Activated CD4-positive, alpha-beta T cell treated with anti-CD3 and anti-CD28 coated beads, Interleukin-2, amount 50 U/mL, for 24 hours (primary cell): ENCODE measurements at regions not wholly inside any gene's neighbourhood (a gene's known extent, or its start where the extent isn't known, plus 50 kb on each side); places are given as distances from the start of the nearest gene placed in this dataset.

Source experiments
- DNase-seq, 2 donors: peaks; one replicate each; pipeline ENCODE4 v3.0.0-alpha.2; 2020; ENCODE audit warnings: low read depth in 1 of 2, low spot score in 1 of 2

DNA sequence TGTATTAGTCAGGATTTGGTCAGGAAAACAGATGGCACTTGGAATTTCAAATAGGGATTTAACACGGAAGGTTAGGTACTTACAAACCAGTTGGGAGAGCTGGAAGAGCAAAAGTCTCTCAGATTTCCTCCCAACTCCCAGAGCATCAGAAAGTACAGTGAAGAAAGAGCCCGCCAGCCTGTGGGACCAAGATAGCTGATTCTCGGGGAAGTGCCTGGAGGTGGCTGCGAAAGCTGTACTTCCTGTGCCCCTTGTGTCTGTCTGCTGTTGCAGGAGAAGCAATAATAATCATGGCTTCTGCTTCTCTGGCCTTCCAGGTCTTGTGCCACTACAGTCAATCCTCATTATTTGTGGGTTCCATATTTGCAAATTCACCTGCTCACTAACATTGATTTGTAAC is 221.0 kb upstream of the BCOR start:
- no peak for DNase-seq

DNA sequence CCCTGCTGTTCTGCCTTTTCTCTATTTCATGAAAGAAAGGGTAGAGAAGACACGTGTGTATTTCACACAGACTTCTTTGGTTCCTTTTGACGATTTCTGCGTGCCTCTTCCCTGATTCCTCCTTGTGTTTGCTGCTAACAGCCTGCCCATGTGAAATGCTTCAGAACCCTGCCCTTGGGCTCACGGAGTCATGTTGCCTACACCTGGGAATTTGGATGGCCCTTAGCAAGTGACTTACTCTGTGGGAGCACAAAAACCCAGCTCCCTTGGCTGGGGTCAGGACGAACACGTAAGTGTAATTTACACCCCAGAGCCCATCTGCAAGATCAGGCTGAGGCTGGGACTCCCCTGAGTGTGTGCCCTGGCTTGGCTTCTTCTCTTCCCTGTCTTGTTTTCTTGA is 220.3 kb upstream of the BCOR start:
- DNase-seq, result no peak

DNA sequence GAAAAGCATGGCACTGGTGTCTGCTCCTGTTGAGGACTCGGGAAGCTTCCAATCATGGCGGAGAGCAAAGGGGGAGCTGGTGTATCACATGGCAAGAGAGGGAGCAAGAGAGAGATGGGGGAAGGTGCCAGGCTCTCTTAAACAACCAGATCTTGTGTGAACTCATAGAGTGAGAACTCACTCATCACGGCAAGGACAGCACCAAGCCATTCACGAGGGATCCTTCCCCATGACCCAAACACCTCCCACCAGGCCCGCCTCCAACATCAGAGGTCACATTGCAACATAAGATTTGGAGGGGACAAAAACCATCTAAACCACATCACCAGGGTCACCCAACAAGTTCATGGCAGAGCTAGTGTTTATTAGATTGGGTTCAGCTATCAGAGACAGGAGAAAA is 218.7 kb upstream of the BCOR start:
- DNase-seq, result no peak

DNA sequence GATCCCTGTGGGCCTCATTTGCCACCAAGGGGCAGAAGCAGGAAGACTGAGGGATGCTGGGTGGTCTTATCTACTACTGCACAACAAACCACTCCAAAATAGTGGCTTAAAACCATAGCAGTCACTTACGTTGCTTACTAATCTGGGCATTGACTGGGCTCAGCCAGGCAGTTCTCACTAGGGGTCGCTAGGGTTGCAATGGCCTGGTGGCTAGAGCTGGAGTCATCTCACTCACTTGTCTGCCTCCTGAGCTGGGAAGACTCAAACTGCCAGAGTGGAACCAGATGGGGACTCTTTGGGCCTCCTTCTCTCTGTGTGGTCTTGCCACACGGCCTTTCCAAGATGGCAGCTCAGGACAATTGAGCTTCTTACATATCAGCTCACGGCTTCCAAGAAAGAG is 216.3 kb upstream of the BCOR start:
- DNase-seq, result no peak

DNA sequence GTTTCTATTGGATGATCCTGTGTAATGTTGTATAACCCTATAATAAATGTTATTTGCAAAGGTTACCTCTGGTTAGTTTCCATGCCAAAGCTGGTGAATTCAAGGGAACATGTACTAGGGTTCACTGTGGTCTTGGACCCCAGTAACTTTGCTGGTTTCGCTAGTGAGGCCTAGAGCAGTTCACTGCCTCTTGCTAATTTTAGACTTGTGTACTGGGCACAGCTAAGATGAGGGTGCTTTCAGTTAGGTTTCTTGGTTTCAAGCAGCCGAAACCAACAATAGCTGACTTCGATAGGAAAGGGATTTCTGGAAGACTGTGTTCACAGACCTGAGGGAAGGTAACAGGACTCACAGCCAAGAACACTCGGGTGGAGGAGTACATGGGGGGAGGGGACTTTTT is 215.5 kb upstream of the BCOR start:
- DNase-seq, result no peak

DNA sequence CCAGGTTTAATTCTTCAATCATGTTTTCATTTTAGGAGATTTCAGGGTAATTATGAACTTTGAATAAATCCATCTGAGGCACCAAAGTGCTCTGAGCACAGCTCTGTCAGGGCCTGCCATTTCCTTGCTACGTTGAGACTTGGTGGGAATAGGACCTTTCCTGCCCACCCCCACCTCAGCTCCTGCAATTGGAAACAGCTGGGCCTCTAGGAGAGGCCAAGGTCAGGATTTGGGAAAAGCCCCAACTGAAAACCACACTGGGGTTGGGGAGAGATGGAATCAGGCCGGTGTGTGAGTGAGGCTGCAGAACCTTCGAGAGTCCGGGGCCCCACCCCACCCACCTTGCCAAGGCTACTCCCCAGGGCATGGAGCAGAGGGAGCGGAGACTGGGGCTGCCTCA is 212.7 kb upstream of the BCOR start:
- no peak for DNase-seq

DNA sequence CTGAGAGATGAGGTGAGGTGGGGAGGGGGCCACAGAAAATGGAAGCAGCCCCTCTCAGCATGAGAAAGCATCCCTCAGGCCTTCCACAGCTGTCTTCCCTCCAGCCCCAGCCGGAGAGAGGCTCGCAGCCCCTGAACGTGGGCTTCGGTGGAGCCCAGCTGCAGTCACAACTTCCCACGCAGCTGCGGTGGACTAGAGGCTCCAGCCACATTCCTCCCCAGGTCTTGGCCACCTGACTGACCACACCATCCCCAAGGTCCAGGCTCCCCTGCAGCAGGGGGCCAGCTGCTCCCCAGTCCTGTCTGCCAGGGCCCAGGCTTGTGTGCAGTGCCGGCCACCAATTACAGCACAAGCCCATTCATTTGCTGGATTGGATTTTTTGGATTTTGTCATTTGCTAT is 212.3 kb upstream of the BCOR start:
- DNase-seq, result no peak

DNA sequence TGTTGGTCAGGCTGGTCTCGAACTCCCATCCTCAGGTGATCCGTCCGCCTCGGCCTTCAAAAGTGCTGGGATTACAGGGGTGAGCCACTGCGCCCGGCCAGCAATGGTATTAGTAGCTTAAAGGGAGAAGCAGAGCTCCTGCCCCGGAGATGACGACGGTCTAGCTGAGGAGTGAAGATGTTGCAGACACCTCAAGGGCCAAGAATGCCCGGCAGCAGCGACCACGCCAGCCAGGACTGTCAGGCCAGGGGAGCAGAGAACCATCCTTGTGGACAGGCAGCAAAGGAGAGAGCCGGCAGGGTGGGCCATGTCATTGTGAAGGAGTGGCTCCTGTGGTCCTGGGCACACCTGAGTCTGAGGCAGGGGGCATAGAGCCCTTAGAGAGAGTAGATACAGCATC is 210.1 kb upstream of the BCOR start:
- DNase-seq, result no peak

DNA sequence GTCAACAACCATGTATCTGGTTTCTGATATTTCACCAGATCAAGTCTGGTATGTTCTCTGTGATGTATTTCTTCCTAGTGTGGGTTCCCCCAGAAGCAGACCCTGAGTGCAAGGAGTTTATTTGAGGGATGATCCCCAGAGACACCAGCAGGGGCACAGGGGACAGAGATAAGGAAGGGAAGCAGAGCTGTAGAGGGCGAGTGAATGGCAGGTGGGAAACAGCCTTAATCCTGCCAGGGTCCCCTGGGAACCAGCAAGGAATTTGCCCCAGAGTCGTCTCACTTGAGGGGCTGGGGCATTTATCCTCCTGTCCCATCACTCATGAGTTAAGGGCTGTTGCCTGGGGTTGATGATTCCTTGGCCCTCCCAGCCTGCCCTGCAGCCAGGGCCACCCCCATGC is 206.4 kb upstream of the BCOR start:
- no peak for DNase-seq

DNA sequence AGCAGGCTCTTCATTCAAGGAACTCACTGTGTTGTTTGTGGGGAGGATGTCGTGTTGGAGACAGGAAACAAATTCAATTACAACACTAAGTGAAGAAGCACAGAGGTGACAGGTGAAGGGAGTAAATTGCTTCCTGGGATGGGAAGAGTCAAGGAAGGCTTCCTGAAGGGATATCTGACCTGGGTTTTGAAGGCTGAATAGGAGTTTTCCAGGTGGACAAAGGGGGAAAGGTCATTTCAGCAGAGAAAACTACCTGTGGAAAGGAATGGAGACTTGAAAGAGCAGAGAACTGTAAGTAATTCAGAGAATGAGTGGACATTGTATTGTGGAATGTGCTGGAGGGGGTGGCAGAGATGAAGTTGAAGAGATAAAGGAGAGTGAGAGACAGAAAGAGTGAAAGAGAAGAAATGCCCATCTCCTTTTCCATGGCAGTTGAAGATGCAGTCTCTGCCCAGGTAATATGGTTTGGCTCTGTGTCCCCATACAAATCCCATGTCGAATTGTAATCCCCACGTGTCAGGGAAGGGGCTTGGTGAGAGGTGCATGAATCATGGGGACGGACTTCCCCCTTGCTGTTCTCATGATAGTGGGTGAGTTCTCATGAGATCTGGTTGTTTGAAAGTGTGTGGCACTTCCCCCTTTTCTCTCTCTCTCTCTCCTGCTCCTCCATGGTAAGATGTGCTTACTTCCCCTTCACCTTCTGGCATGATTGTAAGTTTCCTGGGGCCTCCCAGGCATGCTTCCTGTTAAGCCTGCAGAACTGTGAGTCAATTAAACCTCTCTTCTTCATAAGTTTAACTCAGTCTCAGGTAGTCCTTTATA is 205.7 kb upstream of the BCOR start:
- DNase-seq, result no peak

DNA sequence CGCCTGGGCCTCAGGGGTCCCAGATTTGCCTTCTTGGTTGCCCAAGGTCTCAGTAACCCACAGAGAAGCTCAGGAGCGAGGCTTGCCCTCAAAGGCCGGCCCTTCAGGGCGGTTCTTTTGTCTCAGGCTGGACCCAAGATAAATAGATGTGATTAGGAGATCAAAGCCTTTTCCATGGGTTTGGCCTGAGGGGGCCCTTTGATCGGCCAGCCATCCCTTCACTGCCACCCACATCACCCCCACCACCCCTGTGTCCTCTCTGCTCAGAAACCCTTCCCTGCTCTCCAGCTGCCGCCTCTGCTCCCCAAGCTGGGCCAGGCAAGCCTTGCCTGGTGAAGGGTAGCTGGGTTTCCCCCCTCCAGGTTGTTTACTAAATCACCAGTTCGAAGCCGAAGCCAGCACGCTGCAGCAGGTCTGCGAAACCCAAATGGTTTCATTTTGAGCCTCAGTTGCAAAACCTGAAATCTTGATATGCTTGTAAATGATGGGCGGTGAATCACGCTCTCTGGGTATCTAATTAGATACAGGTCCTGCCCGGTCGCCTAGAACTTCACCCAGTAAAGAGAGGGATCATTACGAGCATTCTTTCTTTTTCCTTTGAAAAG is 202.6 kb upstream of the BCOR start:
- no peak for DNase-seq

DNA sequence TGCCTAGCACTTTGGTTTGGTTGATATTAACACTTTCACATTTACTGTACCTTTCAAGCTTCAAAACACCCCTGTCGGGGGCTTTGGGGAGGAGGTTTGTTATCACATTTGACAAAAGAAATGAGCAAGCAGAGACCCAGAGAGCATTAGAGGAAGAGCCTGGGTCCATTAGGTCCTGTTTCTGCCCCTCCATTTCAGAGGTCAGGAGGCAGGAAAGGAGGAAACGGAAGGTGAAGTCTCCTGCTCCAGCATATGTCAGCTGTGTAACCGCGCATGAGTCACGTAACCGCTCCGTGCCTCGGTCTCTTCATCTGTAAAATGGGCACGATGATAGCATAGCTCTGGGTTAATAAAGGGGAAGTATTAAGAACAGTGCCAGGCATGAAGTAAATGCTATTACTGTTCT is 201.9 kb upstream of the BCOR start:
- DNase-seq, result no peak

DNA sequence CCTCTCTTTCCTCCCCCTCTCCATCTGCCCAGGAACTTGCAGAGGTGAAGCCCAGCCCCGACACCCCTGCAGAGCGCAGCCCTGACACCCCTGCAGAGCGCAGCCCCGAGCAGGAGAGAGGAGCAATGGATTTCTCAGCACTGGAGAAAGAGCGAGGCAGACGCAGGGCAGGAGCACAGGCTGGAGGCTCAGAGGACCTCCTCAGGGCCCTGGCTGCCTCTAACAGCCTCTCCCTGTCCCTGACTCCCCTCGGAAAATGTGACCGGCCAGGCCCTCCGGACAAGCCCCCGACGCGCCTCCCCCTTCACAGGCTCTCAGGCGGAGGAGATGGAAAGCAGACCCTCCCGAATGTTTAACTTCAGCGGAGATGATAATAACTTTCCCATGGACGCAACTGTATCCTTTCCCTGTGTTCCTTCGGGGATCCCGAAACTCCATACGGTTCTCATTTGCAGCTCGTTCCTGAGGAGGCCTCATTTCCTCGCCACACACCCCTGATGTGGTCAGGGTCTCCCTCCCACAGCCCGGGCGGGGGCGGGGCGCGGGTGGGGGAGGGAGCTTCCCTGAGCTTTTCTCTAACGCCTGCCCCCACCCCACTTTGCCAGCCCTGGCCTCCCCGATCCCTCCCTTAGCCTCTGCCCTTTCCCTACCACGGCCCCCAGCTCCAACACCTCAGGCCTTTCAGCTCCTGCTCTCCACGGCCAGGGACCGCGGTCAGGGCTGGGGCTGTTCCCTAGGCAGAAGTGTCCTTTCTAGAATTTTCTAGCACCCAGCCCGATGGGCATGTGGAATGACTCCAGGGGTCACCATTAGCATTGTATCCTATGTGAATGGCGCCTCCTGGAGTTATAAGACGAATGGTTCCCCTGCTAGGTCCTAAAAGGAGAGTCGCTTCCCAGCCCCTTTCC is 201.1 kb upstream of the BCOR start:
- DNase-seq, result no peak

DNA sequence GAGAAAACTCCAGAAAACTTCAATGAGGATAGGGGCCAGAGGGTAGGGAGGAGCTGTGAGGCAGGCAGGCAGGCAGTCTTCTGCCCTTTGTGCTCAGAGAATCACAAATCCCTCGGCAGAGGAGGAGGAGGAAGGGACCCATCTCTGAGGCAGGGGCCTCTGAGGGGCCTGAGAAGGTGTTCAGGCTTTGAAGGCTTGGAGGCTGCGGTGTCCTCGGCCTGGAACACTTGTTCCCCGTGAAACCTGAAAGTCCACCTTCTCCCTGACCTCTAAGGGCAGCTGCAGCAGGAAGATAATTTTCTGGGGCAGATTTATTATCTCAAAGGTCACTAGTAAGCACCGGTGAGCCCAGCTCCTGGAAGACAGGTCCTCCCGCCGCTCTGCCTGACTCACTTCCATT is 200.3 kb upstream of the BCOR start:
- DNase-seq, result no peak

DNA sequence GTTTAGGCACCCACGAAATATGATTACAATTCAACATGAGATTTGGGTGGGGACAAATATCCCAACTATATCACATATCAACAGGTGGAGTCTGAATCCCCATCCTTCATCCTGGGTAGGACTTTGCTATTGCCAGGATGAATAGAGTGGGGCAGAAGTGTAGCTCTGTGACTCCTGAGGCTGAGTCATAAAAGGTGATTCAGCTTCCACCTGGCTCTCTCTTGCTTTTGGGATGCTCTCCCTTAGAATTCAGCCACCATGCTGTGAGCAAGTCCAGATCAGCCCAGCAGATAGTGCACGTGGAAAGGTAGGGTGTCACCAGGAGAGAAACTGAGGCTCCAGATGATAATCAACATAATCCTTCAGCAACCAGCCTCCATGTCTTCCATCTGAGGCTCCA is 193.8 kb upstream of the BCOR start:
- DNase-seq, result no peak

DNA sequence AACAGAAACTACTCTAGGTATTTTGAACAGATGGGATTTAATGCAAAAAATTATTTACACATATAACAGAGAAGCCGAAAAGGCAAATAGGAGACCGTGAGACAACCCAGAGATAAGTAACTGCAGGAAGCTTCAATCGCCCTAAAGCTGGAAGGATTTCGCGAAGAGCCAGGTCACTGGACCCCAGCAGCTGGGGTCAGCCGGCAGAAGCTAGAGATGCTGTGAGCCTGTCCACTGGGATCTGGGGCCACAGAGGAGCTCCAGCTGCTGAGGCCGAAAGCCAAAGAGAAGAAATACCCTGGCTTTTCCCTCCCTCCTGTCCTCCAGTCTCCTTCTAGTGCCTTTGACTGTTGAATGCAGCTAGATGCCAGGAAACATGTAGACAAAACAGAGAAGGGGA is 192.8 kb upstream of the BCOR start:
- no peak for DNase-seq

DNA sequence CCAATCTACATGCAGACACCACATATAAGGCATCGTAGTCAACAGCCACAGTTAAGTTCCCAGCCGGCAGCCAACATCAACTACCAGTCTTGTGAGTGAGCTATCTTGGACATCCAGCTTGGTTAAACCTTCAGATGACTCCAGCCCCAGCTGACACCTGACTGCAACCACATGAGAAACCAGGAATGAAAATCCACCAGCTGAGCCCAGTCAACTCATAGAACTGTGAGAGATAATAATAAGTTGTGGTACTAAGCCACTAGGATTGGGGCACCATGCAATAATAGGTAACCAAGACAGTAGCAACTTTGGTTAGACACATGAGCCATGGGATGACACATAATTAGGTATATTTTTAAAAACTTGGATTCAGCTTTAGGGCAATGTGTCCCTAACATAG is 188.1 kb upstream of the BCOR start:
- DNase-seq, result no peak

DNA sequence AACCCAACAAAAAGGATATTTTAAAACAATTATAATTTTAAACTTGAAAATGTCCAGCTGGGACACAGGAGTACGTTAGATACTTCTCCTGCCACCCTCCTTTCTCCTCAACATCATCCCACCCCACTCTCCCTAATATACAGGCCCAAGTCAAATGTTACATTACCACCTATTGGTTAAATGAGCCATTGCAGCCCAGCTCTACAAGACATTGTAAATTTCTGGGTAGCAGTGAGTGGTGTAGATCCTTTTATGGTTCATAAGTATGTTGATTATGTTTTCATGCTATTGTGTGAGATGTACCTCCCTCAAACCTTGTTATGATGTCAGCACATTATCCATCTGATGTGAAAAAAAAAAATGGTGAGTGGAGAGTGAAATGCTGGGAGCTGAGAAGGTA is 187.1 kb upstream of the BCOR start:
- DNase-seq, result no peak

DNA sequence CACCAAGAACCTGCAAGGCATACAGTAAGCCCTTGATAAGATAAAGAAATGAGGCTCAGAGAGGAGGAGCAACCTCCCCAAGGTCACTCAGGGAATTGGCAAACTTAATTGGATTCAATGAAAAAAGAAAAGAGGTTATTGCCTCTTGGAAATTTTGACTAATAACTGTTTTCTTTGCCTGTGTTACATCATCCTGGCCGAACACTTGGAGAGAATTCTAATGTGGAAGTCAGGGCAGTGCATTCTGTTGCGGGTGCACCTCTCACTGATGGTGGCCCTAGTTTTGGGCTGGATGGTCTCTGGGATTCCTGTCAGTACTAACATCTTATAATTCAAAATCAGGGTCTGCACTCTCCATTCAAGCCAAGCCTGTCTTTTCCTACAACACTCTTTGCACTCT is 186.2 kb upstream of the BCOR start:
- DNase-seq, result no peak

DNA sequence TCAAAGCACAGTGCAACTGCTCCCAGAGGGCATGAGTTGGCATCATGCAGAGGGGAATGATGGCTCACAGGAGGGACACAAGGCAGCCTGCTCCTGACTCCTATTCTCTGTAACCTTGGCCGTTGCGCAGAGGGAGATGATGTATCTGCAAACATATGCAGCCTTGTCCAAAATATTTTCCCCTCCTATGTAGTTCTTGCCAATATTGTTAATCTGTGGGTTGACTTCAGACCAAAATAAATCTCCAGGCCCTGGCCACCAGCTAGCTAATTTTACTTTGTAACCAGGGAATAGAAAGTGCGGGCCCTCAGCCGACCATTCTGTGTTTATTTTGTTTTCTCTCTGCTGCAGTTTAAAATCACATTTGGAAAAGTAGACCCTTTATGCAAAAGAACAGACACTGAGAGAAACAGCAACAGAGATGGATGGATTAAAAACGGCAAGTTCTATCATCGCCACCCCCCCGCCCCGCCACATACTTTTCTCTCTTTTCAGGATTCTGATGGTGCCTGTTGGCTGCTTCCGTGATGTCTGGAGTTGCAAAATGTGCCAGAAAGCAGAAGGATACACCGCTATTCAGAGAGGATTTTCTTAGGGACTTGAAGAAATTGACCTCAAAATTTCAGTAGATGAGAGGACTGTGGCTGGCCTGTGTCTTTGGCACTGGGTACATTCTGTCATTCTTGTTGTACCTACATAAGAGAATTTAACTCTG is 185.3 kb upstream of the BCOR start:
- DNase-seq, result no peak

DNA sequence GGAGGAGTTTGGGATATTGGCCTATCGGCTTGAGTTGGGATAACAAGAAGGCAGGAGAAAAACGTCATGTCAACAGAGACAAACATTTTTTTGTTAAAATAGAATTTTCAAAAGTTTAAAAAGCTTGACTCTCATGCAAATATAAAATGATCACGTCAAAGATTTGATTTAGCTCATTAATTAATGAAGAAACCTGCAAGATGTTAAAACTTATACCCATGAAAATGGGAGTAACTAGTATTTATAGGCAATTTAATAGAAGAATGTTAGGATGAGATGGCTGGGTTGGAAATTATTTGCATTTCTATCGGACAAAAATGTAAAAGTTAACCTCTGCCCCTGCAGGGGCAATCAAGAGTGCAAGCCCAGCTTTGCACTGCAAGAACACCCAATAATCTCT is 184.6 kb upstream of the BCOR start:
- no peak for DNase-seq
